NCI-H128 (cell line): ENCODE measurements at regions not wholly inside any gene's neighbourhood (a gene's known extent, or its start where the extent isn't known, plus 50 kb on each side); places are given as distances from the start of the nearest gene placed in this dataset.

Experiments used
- DNase-seq: peaks from one replicate; lab custom pipeline; 2025; ENCODE audit not compliant: unreplicated experiment; lab: John Stamatoyannopoulos, UW

- no peak for DNase-seq
Observed at GRCh38 chr1:208928349-208929010, 655.0 kb upstream of the CAMK1G start.

GRCh38 chr1:208929575-208929974, 653.9 kb upstream of the CAMK1G start:
- no peak for DNase-seq

- no peak for DNase-seq
Observed at GRCh38 chr1:208931936-208932335, 651.6 kb upstream of the CAMK1G start.

- DNase-seq: no peak
Observed at GRCh38 chr1:208933984-208934525, 649.5 kb upstream of the CAMK1G start.

GRCh38 chr1:208934933-208935332, 648.6 kb upstream of the CAMK1G start:
- DNase-seq: no peak

- DNase-seq: no peak
Observed at GRCh38 chr1:208935517-208936187, 647.9 kb upstream of the CAMK1G start.

- DNase-seq: no peak
Observed at GRCh38 chr1:208939537-208940085, 643.9 kb upstream of the CAMK1G start.

- no peak for DNase-seq
Observed at GRCh38 chr1:208942394-208943130, 641.0 kb upstream of the CAMK1G start.

GRCh38 chr1:208943291-208943690, 640.2 kb upstream of the CAMK1G start:
- no peak for DNase-seq

- DNase-seq: no peak
Observed at GRCh38 chr1:208944981-208945451, 638.5 kb upstream of the CAMK1G start.

GRCh38 chr1:208950206-208950605, 633.3 kb upstream of the CAMK1G start:
- no peak for DNase-seq

GRCh38 chr1:208951026-208951525, 632.4 kb upstream of the CAMK1G start:
- DNase-seq: no peak

- DNase-seq: peak; percentile 11
Observed at GRCh38 chr1:208951908-208952307, 631.6 kb upstream of the CAMK1G start.

- no peak for DNase-seq
Observed at GRCh38 chr1:208962867-208963266, 620.6 kb upstream of the CAMK1G start.

- no peak for DNase-seq
Observed at GRCh38 chr1:208965351-208965750, 618.2 kb upstream of the CAMK1G start.

GRCh38 chr1:208967334-208967733, 616.2 kb upstream of the CAMK1G start:
- no peak for DNase-seq

- DNase-seq: no peak
Observed at GRCh38 chr1:208974717-208975116, 608.8 kb upstream of the CAMK1G start.

- DNase-seq: no peak
Observed at GRCh38 chr1:208975456-208975855, 608.1 kb upstream of the CAMK1G start.

GRCh38 chr1:208977012-208977411, 606.5 kb upstream of the CAMK1G start:
- no peak for DNase-seq

- no peak for DNase-seq
Observed at GRCh38 chr1:208977638-208978256, 605.8 kb upstream of the CAMK1G start.

GRCh38 chr1:208979776-208980175, 603.7 kb upstream of the CAMK1G start:
- DNase-seq: no peak
